Retinal pigment epithelial cell (primary cell): ENCODE measurements at regions not wholly inside any gene's neighbourhood (a gene's known extent, or its start where the extent isn't known, plus 50 kb on each side); places are given as distances from the start of the nearest gene placed in this dataset.

ENCODE experiments used
- DNase-seq: peaks from one replicate; pipeline ENCODE4 v3.0.0-alpha.2; 2010; ENCODE audit warnings: low read depth
- H3K4me3 ChIP-seq: 2 replicates; pipeline ENCODE4 v1.5.1; 2011; ENCODE audit warnings: mild to moderate bottlenecking, low read length, control low read depth, moderate library complexity
- CTCF ChIP-seq: conservative IDR thresholded peaks from 2 replicates; pipeline ENCODE4 v1.5.1; 2011; ENCODE audit warnings: low read depth, low read length, control low read depth, inconsistent platforms

- H3K4me3 ChIP-seq: no peak overlapping the region
- DNase-seq: no peak
- TF ChIP-seq CTCF: no peak
These were observed 176.2 kb downstream of the CYLD start for GRCh38 chr16:50917950-50918703.

GRCh38 chr16:50916040-50916439 is 174.2 kb downstream of the CYLD start:
- no peak for DNase-seq
- TF ChIP-seq CTCF: no peak

GRCh38 chr16:50915120-50915519 is 173.2 kb downstream of the CYLD start:
- no peak overlapping the region for H3K4me3 ChIP-seq
- DNase-seq: no peak
- TF ChIP-seq CTCF: no peak

More at GRCh38 chr16:50916040-50916439, 174.2 kb downstream of the CYLD start:
- no peak overlapping the region for H3K4me3 ChIP-seq

- no peak overlapping the region for H3K4me3 ChIP-seq
- TF ChIP-seq CTCF: no peak
These were observed 168.8 kb downstream of the CYLD start for GRCh38 chr16:50910736-50911100.

GRCh38 chr16:50909831-50910735 is 168.2 kb downstream of the CYLD start:
- no peak overlapping the region for H3K4me3 ChIP-seq
- TF ChIP-seq CTCF: no peak
- DNase-seq: no peak

More at GRCh38 chr16:50910736-50911100, 168.8 kb downstream of the CYLD start:
- no peak for DNase-seq

- DNase-seq: no peak
- no peak for TF ChIP-seq CTCF
- H3K4me3 ChIP-seq: no peak overlapping the region
These were observed 166.6 kb downstream of the CYLD start for GRCh38 chr16:50908468-50908867.
